Esophagus muscularis mucosa (tissue), 4 donors: ENCODE measurements at regions not wholly inside any gene's neighbourhood (a gene's known extent, or its start where the extent isn't known, plus 50 kb on each side); places are given as distances from the start of the nearest gene placed in this dataset.
A peak's percentile ranks its signal among the peaks of the same experiment; 100 is the strongest.
"Not testable (repeated sequence)": the region's sequence is repeated elsewhere in the genome, so short reads cannot be mapped to it uniquely, and the experiment has no call there.

Experiments
- DNase-seq: peaks from one replicate; pipeline ENCODE4 v3.0.0-alpha.2; 2017; ENCODE audit errors: extremely low spot score
- H3K27ac ChIP-seq, 4 donors: fragments of 200-600 bp; sonication (generic); replicated peaks in 1 of 4; 1 replicate in 3 of 4; 2 replicates in 1 of 4; pipeline ENCODE4 v1.5.1; 2016 to 2019; ENCODE audit warnings: mild to moderate bottlenecking in 1 of 4
- H3K27me3 ChIP-seq, 4 donors: fragments of 200-600 bp; sonication (generic); one replicate each; pipeline versions ENCODE4 v1.5.1 to v1.6.0; 2016 to 2019
- H3K36me3 ChIP-seq, 4 donors: fragments of 200-600 bp; sonication (generic); one replicate each; pipeline ENCODE4 v1.5.1; 2016 to 2019
- H3K4me1 ChIP-seq, 4 donors: fragments of 200-600 bp; sonication (generic); one replicate each; pipeline ENCODE4 v1.5.1; 2016 to 2019
- H3K4me3 ChIP-seq, 4 donors: fragments of 200-600 bp; sonication (generic); 1 replicate in 2 of 4; 2 replicates in 2 of 4; pipeline ENCODE4 v1.5.1; 2016 to 2019; ENCODE audit warnings: mild to moderate bottlenecking in 4 of 4, moderate library complexity in 1 of 4
- H3K9me3 ChIP-seq, 4 donors: fragments of 200-600 bp; sonication (generic); 1 replicate in 3 of 4; 2 replicates in 1 of 4; pipeline ENCODE4 v1.5.1; 2016 to 2019
- EP300 ChIP-seq: sonication (generic); formaldehyde crosslinking; IDR thresholded peaks from one replicate; pipeline ENCODE4 v1.6.1; 2017; ENCODE audit warnings: antibody characterized with exemption
- POLR2A ChIP-seq: fragments of 450-650 bp; IDR thresholded peaks from one replicate; pipeline ENCODE4 v1.6.1; 2017; ENCODE audit warnings: antibody characterized with exemption, moderate library complexity, mild to moderate bottlenecking, low read depth
- POLR2AphosphoS5 ChIP-seq, 2 donors: sonication (generic); formaldehyde crosslinking; IDR thresholded peaks; one replicate each; pipeline ENCODE4 v1.6.1; 2017; ENCODE audit warnings: antibody characterized with exemption in 2 of 2
- WGBS: methylation state at CpG from one replicate; pipeline ENCODE4 v1.1.5; 2018; 5-methylcytosine and 5-hydroxymethylcytosine counted together
- intact Hi-C: fragments of 100-400 bp; cut with DNase I; formaldehyde crosslinking; loops from one replicate; pipeline ENCODE4 v1.15.1; 2023
- TF ChIP-seq, protein P1 (sequence below), 3 experiments: fragments of 200-600 bp in 2 of 3; fragments of 450-650 bp in 1 of 3; sonication (generic) in 2 of 3; IDR thresholded peaks; one replicate each; pipeline ENCODE4 v1.5.1; 2017 to 2019; ENCODE audit warnings: antibody characterized with exemption in 3 of 3, mild to moderate bottlenecking in 2 of 3, moderate library complexity in 1 of 3

- Histone ChIP-seq H3K36me3 (no peaks in the 10 kb centered on the region), H3K4me3 (no peak overlapping the region), H3K4me1 (peaks cover 7 to 48% (median 32%) of the 10 kb centered on the region in 4 donors), H3K27me3 (no peaks in the 10 kb centered on the region), H3K27ac (peak overlapping the region; percentile 41 to 71 (median 66)), H3K9me3 (no peaks in the 10 kb centered on the region)
- 32% methylated on average over 1 of the region's 1 CpG for WGBS
- no peak for DNase-seq
- intact Hi-C loops = no loop called here
- peak in 1 of 2 donors; percentile 60 for TF ChIP-seq POLR2AphosphoS5 (IDR thresholded peaks at IDR 0.05)
- TF ChIP-seq, protein P1, sequence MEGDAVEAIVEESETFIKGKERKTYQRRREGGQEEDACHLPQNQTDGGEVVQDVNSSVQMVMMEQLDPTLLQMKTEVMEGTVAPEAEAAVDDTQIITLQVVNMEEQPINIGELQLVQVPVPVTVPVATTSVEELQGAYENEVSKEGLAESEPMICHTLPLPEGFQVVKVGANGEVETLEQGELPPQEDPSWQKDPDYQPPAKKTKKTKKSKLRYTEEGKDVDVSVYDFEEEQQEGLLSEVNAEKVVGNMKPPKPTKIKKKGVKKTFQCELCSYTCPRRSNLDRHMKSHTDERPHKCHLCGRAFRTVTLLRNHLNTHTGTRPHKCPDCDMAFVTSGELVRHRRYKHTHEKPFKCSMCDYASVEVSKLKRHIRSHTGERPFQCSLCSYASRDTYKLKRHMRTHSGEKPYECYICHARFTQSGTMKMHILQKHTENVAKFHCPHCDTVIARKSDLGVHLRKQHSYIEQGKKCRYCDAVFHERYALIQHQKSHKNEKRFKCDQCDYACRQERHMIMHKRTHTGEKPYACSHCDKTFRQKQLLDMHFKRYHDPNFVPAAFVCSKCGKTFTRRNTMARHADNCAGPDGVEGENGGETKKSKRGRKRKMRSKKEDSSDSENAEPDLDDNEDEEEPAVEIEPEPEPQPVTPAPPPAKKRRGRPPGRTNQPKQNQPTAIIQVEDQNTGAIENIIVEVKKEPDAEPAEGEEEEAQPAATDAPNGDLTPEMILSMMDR (IDR thresholded peaks at IDR 0.05) = no peak
- no peak for TF ChIP-seq EP300
These were observed 269.4 kb upstream of the CHAC2 start for GRCh38 chr2:53498210-53498609.

DNA sequence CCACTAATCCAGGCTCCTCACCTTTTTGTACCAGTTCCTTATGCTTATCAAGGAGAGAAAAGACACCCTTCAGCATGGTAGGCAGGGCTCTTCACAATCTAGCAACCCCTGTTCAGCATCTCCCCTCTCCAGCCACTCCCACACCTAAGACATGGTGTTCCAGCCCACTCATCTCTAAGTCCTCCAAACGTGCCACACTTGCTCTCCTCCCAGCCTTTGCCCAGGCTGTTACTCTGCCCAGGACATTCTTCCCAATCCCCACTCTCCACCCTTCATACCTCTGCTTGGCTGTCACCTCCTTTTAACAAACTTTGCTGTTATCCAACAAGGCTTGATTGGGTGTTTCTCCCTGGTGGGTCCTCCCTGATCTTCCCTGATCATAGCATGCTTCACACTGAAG lies 270.6 kb upstream of the CHAC2 start:
- no peak overlapping the region for H3K4me3 ChIP-seq
- no peaks in the 10 kb centered on the region for H3K9me3 ChIP-seq
- TF ChIP-seq EP300 (no peak), POLR2AphosphoS5 (IDR thresholded peaks at IDR 0.05) (no peak), POLR2A (no peak)
- TF ChIP-seq, protein P1 (IDR thresholded peaks at IDR 0.05) = no peak
- DNase-seq = no peak
- peak overlapping the region in 2 of 4 donors; percentile 36 to 71 for H3K27ac ChIP-seq
- no peaks in the 10 kb centered on the region for H3K36me3 ChIP-seq
- intact Hi-C loops = no loop called here
- H3K4me1 ChIP-seq = peaks cover 7 to 48% (median 32%) of the 10 kb centered on the region in 4 donors
- WGBS = 41% methylated on average over 1 of the region's 1 CpG
- H3K27me3 ChIP-seq = no peaks in the 10 kb centered on the region

DNA sequence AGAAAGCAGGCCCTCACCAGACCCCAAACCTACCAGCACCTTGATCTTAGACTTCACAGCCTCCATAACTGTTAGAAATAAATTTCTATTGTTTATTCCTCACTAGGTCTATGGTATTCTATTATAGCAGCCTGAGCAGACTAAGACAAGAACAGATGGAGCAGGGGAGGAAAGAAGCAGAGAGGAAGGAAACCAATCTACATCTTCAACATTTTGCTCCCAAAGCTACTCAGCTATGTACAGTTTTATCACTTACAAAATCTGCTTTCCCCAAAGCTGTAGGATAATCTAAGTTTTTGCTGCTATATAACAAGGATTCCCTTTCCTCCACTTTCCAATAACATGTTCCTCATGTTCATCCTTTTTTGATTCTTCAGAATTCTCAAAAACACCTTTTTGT lies 274.4 kb upstream of the CHAC2 start:
- Histone ChIP-seq H3K4me3 (no peak overlapping the region), H3K36me3 (no peaks in the 10 kb centered on the region), H3K4me1 (peaks cover 7 to 51% (median 26%) of the 10 kb centered on the region in 4 donors), H3K27me3 (no peaks in the 10 kb centered on the region), H3K27ac (no peak overlapping the region), H3K9me3 (no peaks in the 10 kb centered on the region)
- intact Hi-C loops = no loop called here
- no peak for DNase-seq
- TF ChIP-seq POLR2AphosphoS5 (IDR thresholded peaks at IDR 0.05) (no peak), EP300 (no peak), POLR2A (no peak)
- TF ChIP-seq, protein P1 (IDR thresholded peaks at IDR 0.05) = no peak

DNA sequence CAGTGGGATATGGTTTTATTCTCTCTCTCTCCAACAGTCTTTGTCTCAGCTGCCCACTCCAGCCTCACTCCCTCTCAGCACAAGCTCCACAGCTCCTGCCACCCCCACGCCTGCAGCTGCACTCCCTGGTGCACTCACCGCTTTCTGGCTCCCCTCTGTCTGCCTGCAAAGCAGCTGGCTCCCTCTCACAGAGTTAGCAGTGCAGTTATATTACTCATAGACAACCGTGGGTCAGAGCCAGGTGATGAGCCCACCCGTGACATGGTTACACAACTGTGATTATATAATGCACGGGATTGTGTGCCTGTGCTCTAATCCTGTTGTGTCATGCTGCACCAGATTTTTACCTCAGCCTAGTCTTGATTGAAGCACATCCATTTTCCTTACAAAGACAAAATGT lies 276.9 kb upstream of the CHAC2 start:
- 35% methylated on average over 5 of the region's 5 CpGs for WGBS

DNA sequence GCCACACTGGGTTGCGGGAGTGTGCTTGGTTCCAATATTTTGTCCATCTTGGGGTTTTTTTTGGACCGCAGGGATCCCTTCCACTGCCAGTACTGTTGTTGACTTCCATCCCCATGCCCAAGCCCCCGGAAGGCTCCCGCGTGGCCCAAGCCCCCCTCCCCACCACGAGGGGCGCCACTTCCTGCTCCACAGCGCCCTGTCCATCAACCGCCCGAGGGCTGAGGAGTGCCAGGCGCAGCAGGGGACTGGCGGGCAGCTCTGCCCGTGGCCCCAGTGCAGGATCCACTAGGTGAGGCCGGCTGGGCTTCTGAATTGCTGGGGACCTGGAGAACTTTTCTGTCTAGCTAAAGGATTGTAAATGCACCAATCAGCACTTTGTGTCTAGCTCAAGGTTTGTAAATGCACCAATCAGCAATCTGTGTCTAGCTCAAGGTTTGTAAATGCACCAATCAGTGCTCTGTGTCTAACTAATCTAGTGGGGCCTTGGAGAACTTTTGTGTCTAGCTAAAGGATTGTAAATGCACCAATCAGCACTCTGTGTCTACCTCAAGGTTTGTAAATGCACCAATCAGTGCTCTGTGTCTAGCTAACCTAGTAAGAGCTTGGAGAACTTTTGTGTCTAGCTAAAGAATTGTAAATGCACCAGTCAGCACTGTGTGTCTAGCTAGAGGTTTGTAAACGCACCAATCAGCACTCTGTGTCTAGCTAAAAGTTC lies 281.3 kb upstream of the CHAC2 start:
- peaks cover 0 to 18% (median 10%) of the 10 kb centered on the region in 4 donors for H3K4me1 ChIP-seq
- H3K27me3 ChIP-seq, H3K9me3 ChIP-seq, intact Hi-C loops, H3K36me3 ChIP-seq, DNase-seq, H3K4me3 ChIP-seq, H3K27ac ChIP-seq: not testable (repeated sequence)
- 84% methylated on average over 14 of the region's 15 CpGs for WGBS

More for the DNA sequence above, 276.9 kb upstream of the CHAC2 start:
- peak; percentile 67 for TF ChIP-seq POLR2AphosphoS5 (IDR thresholded peaks at IDR 0.05)
- no peak for TF ChIP-seq EP300
- Histone ChIP-seq H3K9me3 (no peaks in the 10 kb centered on the region), H3K36me3 (no peaks in the 10 kb centered on the region), H3K27ac (no peak overlapping the region), H3K4me1 (peaks cover 0 to 25% (median 10%) of the 10 kb centered on the region in 4 donors), H3K27me3 (no peaks in the 10 kb centered on the region), H3K4me3 (no peak overlapping the region)
- no peak for DNase-seq
- intact Hi-C loops = no loop called here
